HG03280 (cell line): ENCODE measurements at regions not wholly inside any gene's neighbourhood (a gene's known extent, or its start where the extent isn't known, plus 50 kb on each side); places are given as distances from the start of the nearest gene placed in this dataset.

Experiments
- ATAC-seq: cut with Tn5 transposase; IDR thresholded peaks from one replicate; pipeline ENCODE4 v1.9.1; 2021; ENCODE audit warnings: mild to moderate bottlenecking, moderate library complexity; ENCODE audit not compliant: unreplicated experiment

- no peak for ATAC-seq
Observed at GRCh38 chr7:131096267-131096927, 231.3 kb upstream of the MKLN1 start.

- ATAC-seq: no peak
Observed at GRCh38 chr7:131097662-131098376, 229.9 kb upstream of the MKLN1 start.

GRCh38 chr7:131098527-131098926 lies 229.1 kb upstream of the MKLN1 start:
- no peak for ATAC-seq

- ATAC-seq: no peak
Observed at GRCh38 chr7:131100357-131101054, 227.2 kb upstream of the MKLN1 start.

- ATAC-seq: no peak
Observed at GRCh38 chr7:131103997-131104396, 223.7 kb upstream of the MKLN1 start.

- ATAC-seq: no peak
Observed at GRCh38 chr7:131104596-131105293, 222.9 kb upstream of the MKLN1 start.

- ATAC-seq: no peak
Observed at GRCh38 chr7:131105294-131105798, 222.3 kb upstream of the MKLN1 start.

GRCh38 chr7:131105799-131106680 lies 221.6 kb upstream of the MKLN1 start:
- peak; percentile 40 for ATAC-seq

GRCh38 chr7:131106681-131107336 lies 220.9 kb upstream of the MKLN1 start:
- no peak for ATAC-seq

- ATAC-seq: peak; percentile 43
Observed at GRCh38 chr7:131107337-131108211, 220.1 kb upstream of the MKLN1 start.

GRCh38 chr7:131108212-131108940 lies 219.3 kb upstream of the MKLN1 start:
- ATAC-seq: peak; percentile 18

GRCh38 chr7:131109011-131109758 lies 218.5 kb upstream of the MKLN1 start:
- no peak for ATAC-seq

- no peak for ATAC-seq
Observed at GRCh38 chr7:131109759-131110296, 217.8 kb upstream of the MKLN1 start.

GRCh38 chr7:131110297-131111080 lies 217.2 kb upstream of the MKLN1 start:
- ATAC-seq: no peak

GRCh38 chr7:131111081-131111576 lies 216.5 kb upstream of the MKLN1 start:
- no peak for ATAC-seq

GRCh38 chr7:131111792-131112191 lies 215.9 kb upstream of the MKLN1 start:
- no peak for ATAC-seq
